Body of pancreas (tissue), 4 donors: ENCODE measurements at regions not wholly inside any gene's neighbourhood (a gene's known extent, or its start where the extent isn't known, plus 50 kb on each side); places are given as distances from the start of the nearest gene placed in this dataset.

Source experiments
- ATAC-seq: fragments of 150-250 bp; one replicate; pipeline ENCODE4 v1.9.1; 2016
- DNase-seq, 4 donors: peaks; one replicate each; pipeline ENCODE4 v3.0.0-alpha.2; 2019
- H3K27ac ChIP-seq, 4 donors: fragments of 200-600 bp; sonication (generic); 1 replicate in 3 of 4; 2 replicates in 1 of 4; pipeline versions ENCODE4 v1.5.1 to v1.6.1; 2016 to 2019; ENCODE audit warnings: mild to moderate bottlenecking in 1 of 4, mixed read lengths in 1 of 4, moderate library complexity in 1 of 4
- H3K27me3 ChIP-seq, 2 donors: fragments of 200-600 bp; sonication (generic); one replicate each; pipeline ENCODE4 v1.6.0; 2016; ENCODE audit warnings: mild to moderate bottlenecking in 1 of 2
- H3K36me3 ChIP-seq, 2 donors: fragments of 200-600 bp; sonication (generic); replicated peaks in 1 of 2; 2 replicates each; pipeline ENCODE4 v1.5.1; 2016; ENCODE audit warnings: low read depth in 2 of 2; ENCODE audit not compliant: insufficient read depth in 1 of 2
- H3K4me1 ChIP-seq: fragments of 200-600 bp; sonication (generic); one replicate; pipeline ENCODE4 v1.6.0; 2016
- H3K4me3 ChIP-seq, 2 donors: fragments of 200-600 bp; sonication (generic); 1 replicate in 1 of 2; 2 replicates in 1 of 2; pipeline ENCODE4 v1.5.1; 2016 to 2019
- H3K9me3 ChIP-seq, 3 donors: fragments of 200-600 bp; sonication (generic); 1 replicate in 2 of 3; 2 replicates in 1 of 3; pipeline ENCODE4 v1.5.1; 2016
- CTCF ChIP-seq, 7 experiments: fragments of 450-650 bp in 4 of 7; fragments of 200-600 bp in 3 of 7; sonication (generic) in 3 of 7; IDR thresholded peaks; one replicate each; pipeline ENCODE4 v1.5.1; 2016 to 2019; ENCODE audit warnings: antibody characterized with exemption in 7 of 7
- POLR2A ChIP-seq, 3 donors: fragments of 450-650 bp; IDR thresholded peaks; one replicate each; pipeline ENCODE4 v1.6.1; 2016; ENCODE audit warnings: antibody characterized with exemption in 3 of 3, mild to moderate bottlenecking in 2 of 3
- WGBS, 2 donors: methylation state at CpG; one replicate each; pipeline ENCODE4 v1.1.5; 2017; 5-methylcytosine and 5-hydroxymethylcytosine counted together
- intact Hi-C: fragments of 100-400 bp; cut with DNase I; formaldehyde crosslinking; loops from one replicate; pipeline ENCODE4 v1.15.1; 2023

GRCh38 chr2:20507166-20507692 is 60.4 kb downstream of the RHOB start:
- Histone ChIP-seq H3K4me1 (no peaks in the 10 kb centered on the region), H3K27me3 (no peaks in the 10 kb centered on the region), H3K27ac (no peak overlapping the region), H3K9me3 (no peaks in the 10 kb centered on the region), H3K36me3 (no peaks in the 10 kb centered on the region), H3K4me3 (no peak overlapping the region)
- intact Hi-C loops: no loop called here
- no peak for TF ChIP-seq POLR2A (IDR thresholded peaks at IDR 0.05)
- no peak for TF ChIP-seq CTCF (IDR thresholded peaks at IDR 0.05)
- WGBS, 2 donors: 57 to 60% methylated on average over 5 of the region's 5 CpGs
- no peak for ATAC-seq
- no peak for DNase-seq

- DNase-seq (no peak), ATAC-seq (no peak)
- intact Hi-C loops: no loop called here
- no peaks in the 10 kb centered on the region for H3K36me3 ChIP-seq
- TF ChIP-seq POLR2A (IDR thresholded peaks at IDR 0.05) (no peak), CTCF (IDR thresholded peaks at IDR 0.05) (no peak)
- H3K4me1 ChIP-seq: no peaks in the 10 kb centered on the region
- H3K9me3 ChIP-seq: no peaks in the 10 kb centered on the region
- no peaks in the 10 kb centered on the region for H3K27me3 ChIP-seq
- H3K27ac ChIP-seq: no peak overlapping the region
- no peak overlapping the region for H3K4me3 ChIP-seq
Measured at GRCh38 chr2:20507711-20508110, 60.8 kb downstream of the RHOB start.

GRCh38 chr2:20509301-20509769 is 62.5 kb downstream of the RHOB start:
- intact Hi-C loops: no loop called here
- Histone ChIP-seq H3K9me3 (no peaks in the 10 kb centered on the region), H3K27me3 (no peaks in the 10 kb centered on the region), H3K36me3 (no peaks in the 10 kb centered on the region), H3K4me1 (no peaks in the 10 kb centered on the region), H3K27ac (no peak overlapping the region), H3K4me3 (no peak overlapping the region)
- 89 to 94% methylated on average over 3 to 6 of the region's 6 CpGs for WGBS, 2 donors
- TF ChIP-seq CTCF (IDR thresholded peaks at IDR 0.05): no peak
- no peak for TF ChIP-seq POLR2A (IDR thresholded peaks at IDR 0.05)
- ATAC-seq (no peak), DNase-seq (no peak)

GRCh38 chr2:20509770-20510490 is 63.1 kb downstream of the RHOB start:
- Histone ChIP-seq H3K27ac (no peak overlapping the region), H3K27me3 (no peaks in the 10 kb centered on the region), H3K9me3 (no peaks in the 10 kb centered on the region), H3K4me3 (no peak overlapping the region), H3K4me1 (no peaks in the 10 kb centered on the region), H3K36me3 (no peaks in the 10 kb centered on the region)
- ATAC-seq: peak; percentile 76
- WGBS, 2 donors: 52 to 65% methylated on average over 15 of the region's 15 CpGs
- TF ChIP-seq CTCF (IDR thresholded peaks at IDR 0.05) (no peak), POLR2A (IDR thresholded peaks at IDR 0.05) (no peak)
- DNase-seq: peak in 2 of 4 donors; percentile 30 to 54
- intact Hi-C loops: no loop called here

GRCh38 chr2:20511130-20511529 is 64.3 kb downstream of the RHOB start:
- Histone ChIP-seq H3K27me3 (no peaks in the 10 kb centered on the region), H3K9me3 (no peaks in the 10 kb centered on the region), H3K4me1 (peaks cover 4% of the 10 kb centered on the region), H3K4me3 (no peak overlapping the region), H3K36me3 (no peaks in the 10 kb centered on the region), H3K27ac (no peak overlapping the region)
- intact Hi-C loops: no loop called here
- TF ChIP-seq CTCF (IDR thresholded peaks at IDR 0.05) (no peak), POLR2A (IDR thresholded peaks at IDR 0.05) (no peak)
- 88% methylated on average over 5 of the region's 5 CpGs for WGBS, 2 donors
- DNase-seq: no peak
- no peak for ATAC-seq
